HCT116 (cell line): ENCODE measurements at regions not wholly inside any gene's neighbourhood (a gene's known extent, or its start where the extent isn't known, plus 50 kb on each side); places are given as distances from the start of the nearest gene placed in this dataset.

Experiments
- ATAC-seq: fragments of 200-7000 bp; cut with Tn5 transposase; 2 replicates; pipeline ENCODE4 v1.9.1; 2020; ENCODE audit warnings: mild to moderate bottlenecking, moderate library complexity
- BruUV-seq: library from RNA; stranded (reverse); fragments of 400-500 nt; replicated peaks from 2 replicates; lab custom pipeline; 2021; lab: Mats Ljungman, UMichigan
- CTCF ChIA-PET: fragments of 300-600 bp; sonication (Branson Sonifier 250); formaldehyde crosslinking; loops from one replicate; lab custom pipeline; 2021; ENCODE audit warnings: antibody characterized with exemption; lab: Charles Lee
- POLR2A ChIA-PET: fragments of 300-600, 350-600 bp; sonication (Branson Sonifier 250); formaldehyde crosslinking; loops from one replicate; lab custom pipeline; 2021; ENCODE audit warnings: antibody characterized with exemption; lab: Charles Lee
- RAD21 ChIA-PET, 2 experiments: fragments of 300-600 bp; sonication (Branson Sonifier 250); formaldehyde crosslinking; loops; one replicate each; lab custom pipeline; 2023; ENCODE audit warnings: low total read pairs in 2 of 2; ENCODE audit not compliant: uncharacterized antibody in 2 of 2, unreplicated experiment in 2 of 2, low non-redundant PET in 1 of 2; lab: Charles Lee
- DNase-seq: peaks from one replicate; pipeline ENCODE4 v3.0.0-alpha.2; 2010; ENCODE audit warnings: low read depth, low spot score
- H2AFZ ChIP-seq: fragments of 200-600 bp; shearing (Covaris generic), sonication (generic); 2 replicates; pipeline ENCODE4 v1.6.1; 2017; ENCODE audit warnings: low read depth, mixed run types, mixed read lengths, antibody characterized with exemption, low read length; ENCODE audit not compliant: poor library complexity, severe bottlenecking
- H3K27ac ChIP-seq: 2 replicates; pipeline ENCODE4 v1.5.1; 2012; ENCODE audit warnings: low read depth, low read length
- H3K27me3 ChIP-seq: fragments of 200-600 bp; sonication (generic); 2 replicates; pipeline ENCODE4 v1.6.1; 2016; ENCODE audit warnings: mixed run types, low read length, mixed read lengths; ENCODE audit not compliant: insufficient read depth
- H3K36me3 ChIP-seq, 2 experiments: fragments of 200-500 bp in 1 of 2; fragments of 200-600 bp in 1 of 2; sonication (Bioruptor generic) in 1 of 2; sonication (generic) in 1 of 2; 2 replicates each; pipeline versions ENCODE4 v1.5.1 to v1.6.1; 2014 to 2016; ENCODE audit warnings: low read length in 2 of 2, inconsistent platforms in 1 of 2, mixed read lengths in 1 of 2, mixed run types in 1 of 2; ENCODE audit not compliant: insufficient read depth in 2 of 2, control insufficient read depth in 1 of 2
- H3K4me1 ChIP-seq, 2 experiments: fragments of 200-600 bp in 1 of 2; sonication (generic) in 1 of 2; 2 replicates each; pipeline versions ENCODE4 v1.5.1 to v1.6.1; 2012 to 2017; ENCODE audit warnings: low read length in 2 of 2, inconsistent platforms in 1 of 2, mild to moderate bottlenecking in 1 of 2, mixed read lengths in 1 of 2, mixed run types in 1 of 2, moderate library complexity in 1 of 2; ENCODE audit not compliant: insufficient read depth in 2 of 2, control insufficient read depth in 1 of 2
- H3K4me2 ChIP-seq: fragments of 200-600 bp; sonication (generic); 2 replicates; pipeline ENCODE4 v1.6.1; 2017; ENCODE audit warnings: mixed run types, low read length, mixed read lengths
- H3K4me3 ChIP-seq, 2 experiments: fragments of 200-600 bp in 1 of 2; sonication (generic) in 1 of 2; replicated peaks in 1 of 2; 2 replicates each; pipeline ENCODE4 v1.5.1; 2011 to 2016; ENCODE audit warnings: low read length in 2 of 2, control low read depth in 1 of 2, low read depth in 1 of 2, mild to moderate bottlenecking in 1 of 2, mixed read lengths in 1 of 2, mixed run types in 1 of 2
- H3K79me2 ChIP-seq: fragments of 200-600 bp; sonication (generic); 2 replicates; pipeline ENCODE4 v1.6.1; 2017; ENCODE audit warnings: mild to moderate bottlenecking, mixed run types, low read length, moderate library complexity, mixed read lengths; ENCODE audit not compliant: insufficient read depth
- H3K9ac ChIP-seq: fragments of 200-600 bp; sonication (generic); 2 replicates; pipeline ENCODE4 v1.6.1; 2016; ENCODE audit warnings: low read length, mixed read lengths
- H3K9me2 ChIP-seq: fragments of 200-600 bp; sonication (generic), shearing (Covaris generic); 2 replicates; pipeline ENCODE4 v1.6.1; 2017; ENCODE audit warnings: mixed run types, mild to moderate bottlenecking, moderate library complexity; ENCODE audit not compliant: insufficient read depth
- H3K9me3 ChIP-seq, 2 experiments: fragments of 200-500 bp in 1 of 2; fragments of 200-600 bp in 1 of 2; sonication (Bioruptor generic) in 1 of 2; sonication (generic) in 1 of 2; 2 replicates each; pipeline ENCODE4 v1.6.1; 2014 to 2017; ENCODE audit warnings: low read length in 2 of 2, mixed read lengths in 2 of 2, inconsistent platforms in 1 of 2, low read depth in 1 of 2, mild to moderate bottlenecking in 1 of 2, mixed run types in 1 of 2, moderate library complexity in 1 of 2; ENCODE audit not compliant: control insufficient read depth in 1 of 2, insufficient read depth in 1 of 2
- H4K20me1 ChIP-seq: fragments of 200-600 bp; sonication (generic), shearing (Covaris generic); 2 replicates; pipeline ENCODE4 v1.6.1; 2017; ENCODE audit warnings: mixed run types, mild to moderate bottlenecking, moderate library complexity; ENCODE audit not compliant: insufficient read depth
- CBX3 ChIP-seq: IDR thresholded peaks from 2 replicates; pipeline ENCODE4 v1.6.1; 2012; ENCODE audit warnings: low read depth
- CEBPB ChIP-seq: IDR thresholded peaks from 2 replicates; pipeline ENCODE4 v1.6.1; 2012; ENCODE audit warnings: low read depth
- CTCF ChIP-seq, 3 experiments: fragments of 200-600 bp in 1 of 3; sonication (generic) in 1 of 3; IDR thresholded peaks in 2 of 3; conservative IDR thresholded peaks in 1 of 3; 2 replicates each; pipeline ENCODE4 v1.5.1; 2012 to 2017; ENCODE audit warnings: low read depth in 2 of 3, low read length in 2 of 3, antibody characterized with exemption in 1 of 3, borderline replicate concordance in 1 of 3, control low read depth in 1 of 3, mild to moderate bottlenecking in 1 of 3, mixed read lengths in 1 of 3, mixed run types in 1 of 3, moderate library complexity in 1 of 3; ENCODE audit not compliant: insufficient read depth in 1 of 3
- EGR1 ChIP-seq: IDR thresholded peaks from 2 replicates; pipeline ENCODE4 v1.6.1; 2012; ENCODE audit warnings: low read depth
- ELF1 ChIP-seq: IDR thresholded peaks from 2 replicates; pipeline ENCODE4 v1.6.1; 2012; ENCODE audit warnings: low read depth, borderline replicate concordance
- EZH2phosphoT487 ChIP-seq: fragments of 200-600 bp; IDR thresholded peaks from 2 replicates; pipeline ENCODE4 v1.6.1; 2018; ENCODE audit warnings: antibody characterized with exemption, borderline replicate concordance
- POLR2A ChIP-seq: IDR thresholded peaks from 2 replicates; pipeline ENCODE4 v1.7.0; 2011; ENCODE audit warnings: borderline replicate concordance; ENCODE audit not compliant: insufficient read depth, insufficient read length; ENCODE audit errors: extremely low read depth
- POLR2AphosphoS5 ChIP-seq: IDR thresholded peaks from 2 replicates; pipeline ENCODE4 v1.6.1; 2011; ENCODE audit warnings: mild to moderate bottlenecking, low read depth, low read length, moderate library complexity
- RAD21 ChIP-seq: IDR thresholded peaks from 2 replicates; pipeline ENCODE4 v1.6.1; 2012; ENCODE audit warnings: low read depth, mild to moderate bottlenecking
- SIN3A ChIP-seq: IDR thresholded peaks from 2 replicates; pipeline ENCODE4 v1.6.1; 2012; ENCODE audit warnings: low read depth
- TCF7L2 ChIP-seq: IDR thresholded peaks from 2 replicates; pipeline ENCODE4 v1.7.0; 2011; ENCODE audit warnings: borderline replicate concordance, inconsistent platforms; ENCODE audit not compliant: insufficient read depth, insufficient read length; ENCODE audit errors: extremely low read depth
- YY1 ChIP-seq: IDR thresholded peaks from 2 replicates; pipeline ENCODE4 v1.6.1; 2011; ENCODE audit warnings: low read length, low read depth, moderate library complexity, mild to moderate bottlenecking; ENCODE audit not compliant: insufficient replicate concordance; ENCODE audit errors: extremely low read depth
- ZFX ChIP-seq: fragments of 450-650 bp; IDR thresholded peaks from 2 replicates; pipeline ENCODE4 v1.6.1; 2017
- ZNF274 ChIP-seq: fragments of 200-500 bp; sonication (Bioruptor generic); IDR thresholded peaks from 2 replicates; pipeline ENCODE4 v1.6.1; 2014; ENCODE audit warnings: mild to moderate bottlenecking, low read depth, low read length, inconsistent platforms
- intact Hi-C: fragments of 100-400 bp; cut with micrococcal nuclease; formaldehyde crosslinking; loops from 2 replicates; pipeline ENCODE4 v1.10.0; 2022
- TF ChIP-seq, protein P1 (sequence below): IDR thresholded peaks from 2 replicates; pipeline ENCODE4 v1.6.1; 2012
- TF ChIP-seq, protein P2 (sequence below): IDR thresholded peaks from 2 replicates; pipeline ENCODE4 v1.6.1; 2012; ENCODE audit warnings: low read depth

GRCh38 chr7:41000042-41000441 lies 702.8 kb downstream of the INHBA start:
- Histone ChIP-seq H3K27me3 (no peaks in the 10 kb centered on the region), H3K9me3 (no peaks in the 10 kb centered on the region), H3K27ac (no peak overlapping the region), H3K36me3 (no peaks in the 10 kb centered on the region), H3K9me2 (no peaks in the 10 kb centered on the region), H2AFZ (no peak overlapping the region), H3K4me1 (peaks cover 0 to 12% of the 10 kb centered on the region in 2 experiments; a peak in 1 of 4 replicates), H3K9ac (no peak overlapping the region), H3K79me2 (no peaks in the 10 kb centered on the region), H3K4me3 (no peak overlapping the region), H4K20me1 (no peaks in the 10 kb centered on the region), H3K4me2 (no peak overlapping the region)
- ATAC-seq (no peak), DNase-seq (no peak)
- CTCF ChIA-PET, result interaction anchor here (0.7 kb wide), 1 partner anchor 768 kb away, joined by 3 read pairs; no protein-coding TSS in a partner anchor
- intact Hi-C loops, result loop anchor here (5.0 kb wide), 1 partner anchor 697 kb away; no protein-coding TSS in a partner anchor
- no TSS peak for BruUV-seq
- TF ChIP-seq, protein P1, sequence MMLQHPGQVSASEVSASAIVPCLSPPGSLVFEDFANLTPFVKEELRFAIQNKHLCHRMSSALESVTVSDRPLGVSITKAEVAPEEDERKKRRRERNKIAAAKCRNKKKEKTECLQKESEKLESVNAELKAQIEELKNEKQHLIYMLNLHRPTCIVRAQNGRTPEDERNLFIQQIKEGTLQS, result no peak
- TF ChIP-seq YY1 (no peak), SIN3A (no peak), ZFX (no peak), CTCF (IDR thresholded peaks at IDR 0.05 in 2 of 3, conservative IDR thresholded peaks at IDR 0.05 in 1 of 3; ENCODE audit: borderline replicate concordance in 1 of 3, insufficient read depth in 1 of 3, low read depth in 2 of 3, low read length in 2 of 3) (no peak), EZH2phosphoT487 (no peak), RAD21 (no peak), ZNF274 (no peak), ELF1 (no peak), POLR2AphosphoS5 (no peak), CEBPB (no peak), CBX3 (no peak), TCF7L2 (no peak), EGR1 (no peak), POLR2A (no peak)
- TF ChIP-seq, protein P2, sequence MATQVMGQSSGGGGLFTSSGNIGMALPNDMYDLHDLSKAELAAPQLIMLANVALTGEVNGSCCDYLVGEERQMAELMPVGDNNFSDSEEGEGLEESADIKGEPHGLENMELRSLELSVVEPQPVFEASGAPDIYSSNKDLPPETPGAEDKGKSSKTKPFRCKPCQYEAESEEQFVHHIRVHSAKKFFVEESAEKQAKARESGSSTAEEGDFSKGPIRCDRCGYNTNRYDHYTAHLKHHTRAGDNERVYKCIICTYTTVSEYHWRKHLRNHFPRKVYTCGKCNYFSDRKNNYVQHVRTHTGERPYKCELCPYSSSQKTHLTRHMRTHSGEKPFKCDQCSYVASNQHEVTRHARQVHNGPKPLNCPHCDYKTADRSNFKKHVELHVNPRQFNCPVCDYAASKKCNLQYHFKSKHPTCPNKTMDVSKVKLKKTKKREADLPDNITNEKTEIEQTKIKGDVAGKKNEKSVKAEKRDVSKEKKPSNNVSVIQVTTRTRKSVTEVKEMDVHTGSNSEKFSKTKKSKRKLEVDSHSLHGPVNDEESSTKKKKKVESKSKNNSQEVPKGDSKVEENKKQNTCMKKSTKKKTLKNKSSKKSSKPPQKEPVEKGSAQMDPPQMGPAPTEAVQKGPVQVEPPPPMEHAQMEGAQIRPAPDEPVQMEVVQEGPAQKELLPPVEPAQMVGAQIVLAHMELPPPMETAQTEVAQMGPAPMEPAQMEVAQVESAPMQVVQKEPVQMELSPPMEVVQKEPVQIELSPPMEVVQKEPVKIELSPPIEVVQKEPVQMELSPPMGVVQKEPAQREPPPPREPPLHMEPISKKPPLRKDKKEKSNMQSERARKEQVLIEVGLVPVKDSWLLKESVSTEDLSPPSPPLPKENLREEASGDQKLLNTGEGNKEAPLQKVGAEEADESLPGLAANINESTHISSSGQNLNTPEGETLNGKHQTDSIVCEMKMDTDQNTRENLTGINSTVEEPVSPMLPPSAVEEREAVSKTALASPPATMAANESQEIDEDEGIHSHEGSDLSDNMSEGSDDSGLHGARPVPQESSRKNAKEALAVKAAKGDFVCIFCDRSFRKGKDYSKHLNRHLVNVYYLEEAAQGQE, result no peak
- RAD21 ChIA-PET, result no interaction called here
- POLR2A ChIA-PET, result no interaction called here
